ENCODE measurements at regions not wholly inside any gene's neighbourhood (a gene's known extent, or its start where the extent isn't known, plus 50 kb on each side); places are given as distances from the start of the nearest gene placed in this dataset.

GRCh38 chr10:45064998-45065397 is 64.3 kb downstream of the ZNF22 start:
- H3K36me3 Mint-ChIP-seq (ENCODE audit: insufficient read depth), result no peaks in the 10 kb centered on the region

DNA sequence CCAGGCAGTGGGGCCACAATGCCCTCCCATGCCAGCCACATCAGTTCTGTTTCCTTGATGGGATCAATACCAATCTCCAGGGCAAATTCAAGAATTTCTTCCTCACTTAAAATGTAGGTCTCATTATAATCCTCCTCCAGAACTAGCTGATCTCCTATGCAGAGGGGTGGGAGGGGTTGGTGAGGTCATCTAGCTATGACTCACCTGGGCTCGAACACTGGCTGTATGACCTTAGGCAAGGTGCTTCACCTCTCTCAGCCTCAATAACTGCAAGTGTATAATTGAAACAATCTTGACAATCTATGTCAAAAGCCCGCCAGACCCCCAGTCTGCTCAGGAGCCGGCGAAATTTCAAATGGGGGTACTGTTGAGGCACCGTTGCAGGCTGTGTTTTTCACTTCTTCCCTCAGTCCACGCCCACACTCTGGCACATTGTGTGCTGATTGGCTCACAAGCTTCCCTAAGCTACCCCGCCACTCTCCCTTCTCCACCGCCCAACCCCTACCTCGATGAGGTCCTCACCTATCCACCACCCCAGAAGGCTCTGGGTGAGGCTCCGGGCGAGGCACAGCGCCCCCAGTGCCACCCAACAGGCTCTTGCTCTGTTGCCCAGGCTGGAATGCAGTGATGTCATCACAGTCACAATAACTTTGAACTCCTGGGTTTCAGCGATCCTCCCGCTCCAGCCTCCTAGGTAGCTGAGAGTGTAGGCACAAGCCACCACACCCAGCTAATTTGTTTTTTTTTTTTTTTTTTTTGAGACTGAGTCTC is 70.5 kb downstream of the ZNF22 start:
- Mint-ChIP-seq H3K4me1 (ENCODE audit: low read depth) (peaks cover 2% of the 10 kb centered on the region), H3K9me3 (ENCODE audit: low read depth) (peaks cover 10% of the 10 kb centered on the region), H3K27ac (no peak overlapping the region), H3K27me3 (no peaks in the 10 kb centered on the region), H3K36me3 (ENCODE audit: insufficient read depth) (no peaks in the 10 kb centered on the region), H3K4me3 (ENCODE audit: low read depth) (no peak overlapping the region)
- TF ChIP-seq CTCF (IDR thresholded peaks at IDR 0.05; ENCODE audit: unreplicated experiment), result no peak
- DNase-seq (ENCODE audit: low spot score, unreplicated experiment), result no peak

More at GRCh38 chr10:45064998-45065397, 64.3 kb downstream of the ZNF22 start:
- Mint-ChIP-seq H3K27ac (no peak overlapping the region), H3K4me3 (ENCODE audit: low read depth) (no peak overlapping the region), H3K27me3 (no peaks in the 10 kb centered on the region), H3K4me1 (ENCODE audit: low read depth) (no peaks in the 10 kb centered on the region), H3K9me3 (ENCODE audit: low read depth) (no peaks in the 10 kb centered on the region)
- no peak for DNase-seq (ENCODE audit: low spot score, unreplicated experiment)
- no peak for TF ChIP-seq CTCF (IDR thresholded peaks at IDR 0.05; ENCODE audit: unreplicated experiment)

DNA sequence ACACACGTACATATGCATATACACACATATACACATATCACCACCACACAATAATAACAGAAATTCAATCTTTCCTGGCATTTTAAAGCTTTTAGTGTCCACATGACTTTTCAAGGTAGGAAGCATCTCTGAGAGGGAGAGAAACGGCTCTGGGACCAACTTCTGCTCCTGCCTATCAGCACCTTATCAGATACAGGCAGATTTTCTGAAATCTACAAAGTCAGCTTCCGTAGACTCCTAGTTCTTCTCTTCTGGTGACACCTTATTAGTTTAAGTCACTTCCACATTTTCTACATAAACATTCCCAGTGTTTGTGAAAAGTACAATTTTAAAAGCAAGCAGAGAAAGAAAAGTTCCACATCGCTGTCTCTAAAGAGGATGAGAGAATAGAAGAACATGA is 74.5 kb downstream of the ZNF22 start:
- no peak for DNase-seq (ENCODE audit: low spot score, unreplicated experiment)
- no peak overlapping the region for H3K4me3 Mint-ChIP-seq (ENCODE audit: low read depth)
- no peak overlapping the region for H3K27ac Mint-ChIP-seq
- H3K27me3 Mint-ChIP-seq, result no peaks in the 10 kb centered on the region
- no peak for TF ChIP-seq CTCF (IDR thresholded peaks at IDR 0.05; ENCODE audit: unreplicated experiment)
- peaks cover 10% of the 10 kb centered on the region for H3K9me3 Mint-ChIP-seq (ENCODE audit: low read depth)
- H3K36me3 Mint-ChIP-seq (ENCODE audit: insufficient read depth), result no peaks in the 10 kb centered on the region
- peaks cover 12% of the 10 kb centered on the region for H3K4me1 Mint-ChIP-seq (ENCODE audit: low read depth)

- H3K27me3 Mint-ChIP-seq, result no peaks in the 10 kb centered on the region
- H3K36me3 Mint-ChIP-seq (ENCODE audit: insufficient read depth), result no peaks in the 10 kb centered on the region
- H3K27ac Mint-ChIP-seq, result peak overlapping the region; percentile 5
- TF ChIP-seq CTCF (IDR thresholded peaks at IDR 0.05; ENCODE audit: unreplicated experiment), result no peak
- H3K4me3 Mint-ChIP-seq (ENCODE audit: low read depth), result no peak overlapping the region
- DNase-seq (ENCODE audit: low spot score, unreplicated experiment), result no peak
- peaks cover 12% of the 10 kb centered on the region for H3K4me1 Mint-ChIP-seq (ENCODE audit: low read depth)
- H3K9me3 Mint-ChIP-seq (ENCODE audit: low read depth), result peaks cover 5% of the 10 kb centered on the region
Observed at GRCh38 chr10:45075826-45076380, 75.2 kb downstream of the ZNF22 start.

GRCh38 chr10:45076891-45077290 is 76.2 kb downstream of the ZNF22 start:
- no peak for TF ChIP-seq CTCF (IDR thresholded peaks at IDR 0.05; ENCODE audit: unreplicated experiment)
- Mint-ChIP-seq H3K27me3 (no peaks in the 10 kb centered on the region), H3K4me1 (ENCODE audit: low read depth) (peaks cover 12% of the 10 kb centered on the region), H3K9me3 (ENCODE audit: low read depth) (peaks cover 2% of the 10 kb centered on the region), H3K27ac (no peak overlapping the region), H3K36me3 (ENCODE audit: insufficient read depth) (no peaks in the 10 kb centered on the region), H3K4me3 (ENCODE audit: low read depth) (no peak overlapping the region)
- DNase-seq (ENCODE audit: low spot score, unreplicated experiment), result no peak

Measured in progenitor cell of endocrine pancreas (in vitro differentiated cells).